ENCODE measurements at regions not wholly inside any gene's neighbourhood (a gene's known extent, or its start where the extent isn't known, plus 50 kb on each side); places are given as distances from the start of the nearest gene placed in this dataset.

GRCh38 chrX:15929194-15929593 is 74.6 kb upstream of the AP1S2 start:
- TF ChIP-seq EZH2 (IDR thresholded peaks at IDR 0.05) (no peak), POLR2AphosphoS5 (IDR thresholded peaks at IDR 0.05; ENCODE audit: borderline replicate concordance, low read depth, low read length) (no peak)

All from SK-N-MC (cell line).